HEK293 (cell line): ENCODE measurements at regions not wholly inside any gene's neighbourhood (a gene's known extent, or its start where the extent isn't known, plus 50 kb on each side); places are given as distances from the start of the nearest gene placed in this dataset.

Experiments used
- ZNF157 ChIP-seq: fragments of 450-650 bp; formaldehyde crosslinking; IDR thresholded peaks from 2 replicates; pipeline ENCODE4 v1.5.1; 2016; ENCODE audit warnings: missing biosample characterization, missing genetic modification characterization
- TF ChIP-seq, protein P1 (sequence below): fragments of 450-650 bp; formaldehyde crosslinking; IDR thresholded peaks from 2 replicates; pipeline ENCODE4 v1.5.1; 2016; ENCODE audit warnings: missing biosample characterization, missing genetic modification characterization
- TF ChIP-seq, protein P2 (sequence below): fragments of 450-650 bp; formaldehyde crosslinking; IDR thresholded peaks from 2 replicates; pipeline ENCODE4 v1.5.1; 2016; ENCODE audit warnings: missing biosample characterization, missing genetic modification characterization

DNA sequence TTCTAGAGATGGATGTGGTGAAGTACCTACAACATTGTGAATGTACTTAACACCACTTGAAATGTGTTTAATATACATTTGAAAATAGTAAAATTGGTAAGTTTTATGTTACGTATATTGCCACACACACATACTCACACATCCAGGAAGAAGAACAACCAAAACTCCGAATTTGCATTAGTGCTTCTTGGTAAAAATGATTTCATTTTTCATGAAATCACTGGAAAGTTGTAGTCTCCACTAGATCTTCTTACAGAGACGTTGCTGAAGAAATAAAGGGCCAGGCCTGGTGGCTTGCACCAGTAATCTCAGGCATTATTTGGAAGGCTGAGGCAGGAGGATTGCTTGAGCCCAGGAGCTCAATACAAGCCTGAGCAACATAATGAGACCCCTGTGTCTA, 118.6 kb upstream of the ZNF608 start:
- TF ChIP-seq, protein P1, sequence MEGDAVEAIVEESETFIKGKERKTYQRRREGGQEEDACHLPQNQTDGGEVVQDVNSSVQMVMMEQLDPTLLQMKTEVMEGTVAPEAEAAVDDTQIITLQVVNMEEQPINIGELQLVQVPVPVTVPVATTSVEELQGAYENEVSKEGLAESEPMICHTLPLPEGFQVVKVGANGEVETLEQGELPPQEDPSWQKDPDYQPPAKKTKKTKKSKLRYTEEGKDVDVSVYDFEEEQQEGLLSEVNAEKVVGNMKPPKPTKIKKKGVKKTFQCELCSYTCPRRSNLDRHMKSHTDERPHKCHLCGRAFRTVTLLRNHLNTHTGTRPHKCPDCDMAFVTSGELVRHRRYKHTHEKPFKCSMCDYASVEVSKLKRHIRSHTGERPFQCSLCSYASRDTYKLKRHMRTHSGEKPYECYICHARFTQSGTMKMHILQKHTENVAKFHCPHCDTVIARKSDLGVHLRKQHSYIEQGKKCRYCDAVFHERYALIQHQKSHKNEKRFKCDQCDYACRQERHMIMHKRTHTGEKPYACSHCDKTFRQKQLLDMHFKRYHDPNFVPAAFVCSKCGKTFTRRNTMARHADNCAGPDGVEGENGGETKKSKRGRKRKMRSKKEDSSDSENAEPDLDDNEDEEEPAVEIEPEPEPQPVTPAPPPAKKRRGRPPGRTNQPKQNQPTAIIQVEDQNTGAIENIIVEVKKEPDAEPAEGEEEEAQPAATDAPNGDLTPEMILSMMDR (tag by site-specific recombination), result no peak
- TF ChIP-seq ZNF157 (tag by site-specific recombination), result no peak
- TF ChIP-seq, protein P2, sequence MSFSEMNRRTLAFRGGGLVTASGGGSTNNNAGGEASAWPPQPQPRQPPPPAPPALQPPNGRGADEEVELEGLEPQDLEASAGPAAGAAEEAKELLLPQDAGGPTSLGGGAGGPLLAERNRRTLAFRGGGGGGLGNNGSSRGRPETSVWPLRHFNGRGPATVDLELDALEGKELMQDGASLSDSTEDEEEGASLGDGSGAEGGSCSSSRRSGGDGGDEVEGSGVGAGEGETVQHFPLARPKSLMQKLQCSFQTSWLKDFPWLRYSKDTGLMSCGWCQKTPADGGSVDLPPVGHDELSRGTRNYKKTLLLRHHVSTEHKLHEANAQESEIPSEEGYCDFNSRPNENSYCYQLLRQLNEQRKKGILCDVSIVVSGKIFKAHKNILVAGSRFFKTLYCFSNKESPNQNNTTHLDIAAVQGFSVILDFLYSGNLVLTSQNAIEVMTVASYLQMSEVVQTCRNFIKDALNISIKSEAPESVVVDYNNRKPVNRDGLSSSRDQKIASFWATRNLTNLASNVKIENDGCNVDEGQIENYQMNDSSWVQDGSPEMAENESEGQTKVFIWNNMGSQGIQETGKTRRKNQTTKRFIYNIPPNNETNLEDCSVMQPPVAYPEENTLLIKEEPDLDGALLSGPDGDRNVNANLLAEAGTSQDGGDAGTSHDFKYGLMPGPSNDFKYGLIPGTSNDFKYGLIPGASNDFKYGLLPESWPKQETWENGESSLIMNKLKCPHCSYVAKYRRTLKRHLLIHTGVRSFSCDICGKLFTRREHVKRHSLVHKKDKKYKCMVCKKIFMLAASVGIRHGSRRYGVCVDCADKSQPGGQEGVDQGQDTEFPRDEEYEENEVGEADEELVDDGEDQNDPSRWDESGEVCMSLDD (tag by site-specific recombination), result no peak
